ENCODE measurements at regions not wholly inside any gene's neighbourhood (a gene's known extent, or its start where the extent isn't known, plus 50 kb on each side); places are given as distances from the start of the nearest gene placed in this dataset.

DNA sequence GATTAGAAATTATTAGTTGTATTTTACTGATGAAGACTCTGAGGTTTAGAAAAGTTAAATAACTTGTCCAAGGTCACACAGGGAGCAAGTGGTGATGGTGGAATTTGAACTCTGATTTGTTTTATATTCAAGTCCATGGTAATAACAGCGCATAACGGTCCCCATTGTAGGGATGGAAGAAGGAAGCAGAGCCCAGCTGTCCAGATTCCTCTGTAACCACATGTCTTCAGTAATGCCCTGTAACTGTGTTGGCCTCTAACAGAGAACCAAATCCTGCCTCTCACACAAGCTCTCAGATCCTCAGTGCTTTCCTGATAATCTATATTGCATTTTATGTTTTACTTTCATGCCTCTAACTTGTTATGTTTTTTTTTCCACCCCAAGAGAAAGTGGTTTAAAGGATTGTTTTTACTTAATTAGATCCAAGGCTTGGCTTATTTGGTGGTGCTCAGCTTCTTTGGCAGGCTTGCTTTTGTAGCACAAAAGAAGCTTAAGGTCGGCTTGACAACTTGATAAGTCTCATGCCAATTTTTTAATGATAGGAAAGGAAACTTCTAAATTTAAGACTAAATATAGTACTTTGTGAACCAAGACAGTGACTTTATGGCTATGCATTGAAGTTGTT lies 105.1 kb upstream of the SEL1L start:
- H3K27ac ChIP-seq (ENCODE audit: low read depth, low read length, poor library complexity, severe bottlenecking): no peak overlapping the region
- no peaks in the 10 kb centered on the region for H3K36me3 ChIP-seq (ENCODE audit: insufficient read depth, low read length)
- no peaks in the 10 kb centered on the region for H3K9me3 ChIP-seq (ENCODE audit: low read length)
- H3K9me2 ChIP-seq (ENCODE audit: low read depth, low read length): no peaks in the 10 kb centered on the region
- H3K27me3 ChIP-seq (ENCODE audit: insufficient read depth, low read length): no peaks in the 10 kb centered on the region
- H3K4me1 ChIP-seq (ENCODE audit: insufficient read depth, low read length, severe bottlenecking): no peaks in the 10 kb centered on the region
- TF ChIP-seq, protein P1, sequence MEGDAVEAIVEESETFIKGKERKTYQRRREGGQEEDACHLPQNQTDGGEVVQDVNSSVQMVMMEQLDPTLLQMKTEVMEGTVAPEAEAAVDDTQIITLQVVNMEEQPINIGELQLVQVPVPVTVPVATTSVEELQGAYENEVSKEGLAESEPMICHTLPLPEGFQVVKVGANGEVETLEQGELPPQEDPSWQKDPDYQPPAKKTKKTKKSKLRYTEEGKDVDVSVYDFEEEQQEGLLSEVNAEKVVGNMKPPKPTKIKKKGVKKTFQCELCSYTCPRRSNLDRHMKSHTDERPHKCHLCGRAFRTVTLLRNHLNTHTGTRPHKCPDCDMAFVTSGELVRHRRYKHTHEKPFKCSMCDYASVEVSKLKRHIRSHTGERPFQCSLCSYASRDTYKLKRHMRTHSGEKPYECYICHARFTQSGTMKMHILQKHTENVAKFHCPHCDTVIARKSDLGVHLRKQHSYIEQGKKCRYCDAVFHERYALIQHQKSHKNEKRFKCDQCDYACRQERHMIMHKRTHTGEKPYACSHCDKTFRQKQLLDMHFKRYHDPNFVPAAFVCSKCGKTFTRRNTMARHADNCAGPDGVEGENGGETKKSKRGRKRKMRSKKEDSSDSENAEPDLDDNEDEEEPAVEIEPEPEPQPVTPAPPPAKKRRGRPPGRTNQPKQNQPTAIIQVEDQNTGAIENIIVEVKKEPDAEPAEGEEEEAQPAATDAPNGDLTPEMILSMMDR (IDR thresholded peaks at IDR 0.05; ENCODE audit: low read length): no peak
- no peak for TF ChIP-seq EZH2 (IDR thresholded peaks at IDR 0.05; ENCODE audit: borderline replicate concordance, low read length)
- H4K20me1 ChIP-seq (ENCODE audit: insufficient read depth, low read length): no peaks in the 10 kb centered on the region
- H3K4me2 ChIP-seq (ENCODE audit: low read length): no peak overlapping the region
- H2AFZ ChIP-seq (ENCODE audit: low read length): no peak overlapping the region
- H3K79me2 ChIP-seq (ENCODE audit: insufficient read depth, low read length): no peaks in the 10 kb centered on the region
- no peak overlapping the region for H3K9ac ChIP-seq (ENCODE audit: low read length)
- H3K4me3 ChIP-seq (ENCODE audit: low read depth, low read length, poor library complexity, severe bottlenecking): no peak overlapping the region
- no peaks in the 10 kb centered on the region for H3F3A ChIP-seq (ENCODE audit: insufficient read depth, low read length)

DNA sequence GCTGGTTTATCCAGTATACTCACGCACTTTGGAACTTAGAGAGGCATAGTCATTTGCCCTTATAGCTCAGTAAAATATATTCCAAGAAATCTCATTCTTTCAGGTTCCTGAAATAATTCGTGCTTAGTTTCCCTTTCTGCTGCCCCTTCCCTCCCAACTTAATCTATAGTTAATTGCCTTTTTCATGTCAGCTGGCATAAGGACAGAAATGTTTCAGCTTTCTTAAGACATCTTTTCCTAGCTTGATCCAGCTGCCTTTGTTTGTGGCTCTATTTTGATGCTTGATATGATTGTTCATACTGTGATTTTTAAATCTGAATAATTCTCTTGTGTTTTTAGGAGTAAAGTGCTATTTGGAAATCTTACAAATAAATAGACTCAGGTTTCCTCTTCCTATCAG lies 120.0 kb upstream of the SEL1L start:
- Histone ChIP-seq H3K27me3 (ENCODE audit: insufficient read depth, low read length) (no peaks in the 10 kb centered on the region), H3K9ac (ENCODE audit: low read length) (no peak overlapping the region), H3K4me2 (ENCODE audit: low read length) (no peak overlapping the region), H3K9me3 (ENCODE audit: low read length) (no peaks in the 10 kb centered on the region), H4K20me1 (ENCODE audit: insufficient read depth, low read length) (no peaks in the 10 kb centered on the region), H3K36me3 (ENCODE audit: insufficient read depth, low read length) (no peaks in the 10 kb centered on the region), H3K4me3 (ENCODE audit: low read depth, low read length, poor library complexity, severe bottlenecking) (no peak overlapping the region), H2AFZ (ENCODE audit: low read length) (no peak overlapping the region), H3K4me1 (ENCODE audit: insufficient read depth, low read length, severe bottlenecking) (no peaks in the 10 kb centered on the region), H3K9me2 (ENCODE audit: low read depth, low read length) (no peaks in the 10 kb centered on the region), H3K27ac (ENCODE audit: low read depth, low read length, poor library complexity, severe bottlenecking) (no peak overlapping the region), H3K79me2 (ENCODE audit: insufficient read depth, low read length) (no peaks in the 10 kb centered on the region), H3F3A (ENCODE audit: insufficient read depth, low read length) (no peaks in the 10 kb centered on the region)
- no peak for TF ChIP-seq EZH2 (IDR thresholded peaks at IDR 0.05; ENCODE audit: borderline replicate concordance, low read length)
- TF ChIP-seq, protein P1 (IDR thresholded peaks at IDR 0.05; ENCODE audit: low read length): no peak

DNA sequence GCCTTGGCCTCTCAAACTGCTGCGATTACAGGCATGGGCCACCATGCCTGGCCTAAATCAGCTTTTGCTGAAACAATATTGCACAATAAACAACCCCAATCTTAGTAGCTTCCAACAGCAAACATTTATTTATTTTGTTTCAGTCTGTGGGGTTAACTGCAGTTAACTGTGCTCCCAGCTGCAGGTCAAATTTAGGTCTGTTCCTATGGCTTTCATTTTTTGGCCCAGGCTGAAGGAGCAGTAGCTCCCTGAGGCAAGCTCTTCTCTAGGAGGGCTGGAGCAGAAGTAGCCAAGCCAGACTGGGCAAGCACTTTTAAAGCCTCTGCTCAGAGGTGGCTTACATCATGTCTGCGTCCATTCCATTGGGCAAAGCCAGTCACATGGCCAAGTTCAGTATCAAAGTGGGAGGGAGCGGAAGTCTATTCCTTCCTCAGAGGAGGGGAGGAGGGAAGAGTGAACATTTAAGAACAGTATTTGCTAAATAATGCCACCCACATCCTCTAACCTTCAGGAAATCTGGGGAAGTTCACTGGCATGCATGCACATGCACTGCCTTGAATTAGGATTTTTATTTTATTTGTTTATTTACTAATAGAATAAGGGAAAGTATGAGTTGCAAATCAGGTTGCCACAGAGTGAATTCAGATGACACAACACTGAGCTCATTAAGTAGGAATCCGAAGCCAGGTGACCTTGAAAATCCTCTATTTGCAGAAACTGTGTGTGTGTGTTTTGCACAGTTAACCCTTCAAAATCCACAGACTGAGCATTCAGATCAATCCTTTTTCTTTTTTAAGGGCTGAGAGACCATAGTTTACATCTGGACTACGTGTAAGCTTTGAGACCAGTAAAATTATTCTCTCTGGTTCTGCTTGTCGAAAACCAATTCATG lies 122.0 kb upstream of the SEL1L start:
- no peak overlapping the region for H3K4me2 ChIP-seq (ENCODE audit: low read length)
- TF ChIP-seq EZH2 (IDR thresholded peaks at IDR 0.05; ENCODE audit: borderline replicate concordance, low read length): no peak
- TF ChIP-seq, protein P1 (IDR thresholded peaks at IDR 0.05; ENCODE audit: low read length): no peak
- H3K9me2 ChIP-seq (ENCODE audit: low read depth, low read length): no peaks in the 10 kb centered on the region
- no peak overlapping the region for H3K27ac ChIP-seq (ENCODE audit: low read depth, low read length, poor library complexity, severe bottlenecking)
- H3K9me3 ChIP-seq (ENCODE audit: low read length): no peaks in the 10 kb centered on the region
- no peaks in the 10 kb centered on the region for H3F3A ChIP-seq (ENCODE audit: insufficient read depth, low read length)
- no peaks in the 10 kb centered on the region for H3K4me1 ChIP-seq (ENCODE audit: insufficient read depth, low read length, severe bottlenecking)
- no peak overlapping the region for H3K4me3 ChIP-seq (ENCODE audit: low read depth, low read length, poor library complexity, severe bottlenecking)
- H2AFZ ChIP-seq (ENCODE audit: low read length): no peak overlapping the region
- H4K20me1 ChIP-seq (ENCODE audit: insufficient read depth, low read length): no peaks in the 10 kb centered on the region
- no peaks in the 10 kb centered on the region for H3K36me3 ChIP-seq (ENCODE audit: insufficient read depth, low read length)
- no peaks in the 10 kb centered on the region for H3K79me2 ChIP-seq (ENCODE audit: insufficient read depth, low read length)
- H3K9ac ChIP-seq (ENCODE audit: low read length): no peak overlapping the region
- no peaks in the 10 kb centered on the region for H3K27me3 ChIP-seq (ENCODE audit: insufficient read depth, low read length)
